ENCODE measurements at regions not wholly inside any gene's neighbourhood (a gene's known extent, or its start where the extent isn't known, plus 50 kb on each side); places are given as distances from the start of the nearest gene placed in this dataset.

GRCh38 chr20:55437798-55438415, 567.4 kb downstream of the CBLN4 start:
- TF ChIP-seq CTCF (IDR thresholded peaks at IDR 0.05) = no peak
- TF ChIP-seq POLR2A (IDR thresholded peaks at IDR 0.05) = no peak

All from prostate gland (tissue), 2 donors.